ENCODE measurements at regions not wholly inside any gene's neighbourhood (a gene's known extent, or its start where the extent isn't known, plus 50 kb on each side); places are given as distances from the start of the nearest gene placed in this dataset.
"Not testable (repeated sequence)": the region's sequence is repeated elsewhere in the genome, so short reads cannot be mapped to it uniquely, and the experiment has no call there.

DNA sequence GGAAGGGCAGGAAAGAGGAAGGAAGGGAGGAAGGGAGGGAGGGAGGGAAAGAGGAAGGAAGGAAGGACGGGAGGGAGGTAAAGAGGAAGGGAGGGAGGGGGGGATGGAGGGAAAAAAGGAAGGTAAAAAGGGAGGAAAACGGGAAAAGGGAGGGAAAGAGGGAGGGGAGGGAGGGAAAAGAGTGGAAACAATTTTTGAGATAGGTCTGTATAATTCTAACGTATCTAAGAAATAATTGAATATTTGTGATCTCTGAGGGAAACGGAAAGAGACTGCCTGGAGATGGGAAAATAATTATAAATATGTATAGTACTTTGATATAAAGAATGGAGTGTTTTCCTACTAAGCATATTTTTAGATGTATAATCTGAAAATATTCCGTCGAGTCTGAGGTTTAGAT, 158.2 kb upstream of the FOXK1 start:
- H3K36me3 ChIP-seq: no peaks in the 10 kb centered on the region
- no peaks in the 10 kb centered on the region for H3K4me1 ChIP-seq (ENCODE audit: control insufficient read depth in 1 of 2, insufficient read depth in 1 of 2, low read depth in 1 of 2, low read length in 1 of 2)
- H3K27me3 ChIP-seq: no peaks in the 10 kb centered on the region
- H3K9me3 ChIP-seq: no peaks in the 10 kb centered on the region
- H3K4me3 ChIP-seq (ENCODE audit: low read depth in 1 of 2, low read length in 1 of 2): no peak overlapping the region
- H3K27ac ChIP-seq: no peak overlapping the region
- TF ChIP-seq, protein P1, sequence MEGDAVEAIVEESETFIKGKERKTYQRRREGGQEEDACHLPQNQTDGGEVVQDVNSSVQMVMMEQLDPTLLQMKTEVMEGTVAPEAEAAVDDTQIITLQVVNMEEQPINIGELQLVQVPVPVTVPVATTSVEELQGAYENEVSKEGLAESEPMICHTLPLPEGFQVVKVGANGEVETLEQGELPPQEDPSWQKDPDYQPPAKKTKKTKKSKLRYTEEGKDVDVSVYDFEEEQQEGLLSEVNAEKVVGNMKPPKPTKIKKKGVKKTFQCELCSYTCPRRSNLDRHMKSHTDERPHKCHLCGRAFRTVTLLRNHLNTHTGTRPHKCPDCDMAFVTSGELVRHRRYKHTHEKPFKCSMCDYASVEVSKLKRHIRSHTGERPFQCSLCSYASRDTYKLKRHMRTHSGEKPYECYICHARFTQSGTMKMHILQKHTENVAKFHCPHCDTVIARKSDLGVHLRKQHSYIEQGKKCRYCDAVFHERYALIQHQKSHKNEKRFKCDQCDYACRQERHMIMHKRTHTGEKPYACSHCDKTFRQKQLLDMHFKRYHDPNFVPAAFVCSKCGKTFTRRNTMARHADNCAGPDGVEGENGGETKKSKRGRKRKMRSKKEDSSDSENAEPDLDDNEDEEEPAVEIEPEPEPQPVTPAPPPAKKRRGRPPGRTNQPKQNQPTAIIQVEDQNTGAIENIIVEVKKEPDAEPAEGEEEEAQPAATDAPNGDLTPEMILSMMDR (IDR thresholded peaks at IDR 0.05): no peak

DNA sequence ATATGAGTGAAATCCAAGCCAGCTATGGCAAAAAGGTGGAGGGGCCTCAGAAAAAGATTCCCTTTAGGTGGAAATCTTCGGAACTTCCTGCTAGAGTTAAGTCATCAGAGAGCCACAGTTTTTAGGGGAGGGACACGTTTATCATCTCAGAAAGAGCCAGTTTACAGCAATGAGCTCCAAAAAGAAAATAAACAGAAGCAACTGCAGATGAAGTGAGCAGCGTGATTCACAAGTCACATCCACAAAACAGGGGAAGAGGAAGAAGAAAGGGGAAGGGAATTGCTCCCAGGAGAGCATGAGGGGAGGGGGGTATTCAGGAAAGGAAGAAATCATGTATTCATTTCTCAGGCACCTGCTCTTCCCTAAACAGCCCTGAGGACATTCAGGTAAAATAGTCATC, 156.2 kb upstream of the FOXK1 start:
- no peak overlapping the region for H3K27ac ChIP-seq
- H3K36me3 ChIP-seq: no peaks in the 10 kb centered on the region
- TF ChIP-seq, protein P1 (IDR thresholded peaks at IDR 0.05): no peak
- H3K4me3 ChIP-seq (ENCODE audit: low read depth in 1 of 2, low read length in 1 of 2): no peak overlapping the region
- no peaks in the 10 kb centered on the region for H3K9me3 ChIP-seq
- no peaks in the 10 kb centered on the region for H3K4me1 ChIP-seq (ENCODE audit: control insufficient read depth in 1 of 2, insufficient read depth in 1 of 2, low read depth in 1 of 2, low read length in 1 of 2)
- H3K27me3 ChIP-seq: no peaks in the 10 kb centered on the region

DNA sequence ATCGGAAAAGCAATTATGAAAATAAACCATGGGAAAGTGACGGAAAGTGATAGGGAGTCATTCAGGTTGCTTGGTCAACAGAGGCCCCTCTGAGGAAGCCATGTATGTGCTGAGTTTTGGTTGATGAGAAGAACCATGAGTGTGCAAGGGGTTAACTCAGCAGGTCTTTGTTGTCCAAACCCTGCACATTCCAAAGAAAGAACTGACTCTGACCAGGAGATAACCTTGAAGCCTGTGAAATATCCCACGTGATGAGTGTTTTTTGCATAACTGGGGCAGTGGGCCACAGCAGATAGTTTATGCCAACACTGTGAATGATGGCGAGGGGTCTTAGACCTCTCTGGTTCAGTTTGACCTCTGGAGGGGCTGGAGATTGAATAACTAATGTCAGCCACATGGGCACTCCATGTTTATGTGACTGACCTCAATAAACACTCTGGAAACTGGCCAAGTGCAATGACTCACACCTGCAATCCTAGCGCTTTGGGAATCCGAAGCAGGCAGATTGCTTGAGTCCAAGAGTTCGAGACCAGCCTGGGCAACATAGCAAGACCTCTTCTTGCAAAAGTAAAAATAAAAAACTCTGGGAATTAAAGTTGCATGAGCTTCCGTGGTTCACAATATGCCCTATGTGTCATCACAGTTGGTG, 154.0 kb upstream of the FOXK1 start:
- Histone ChIP-seq H3K36me3 (no peaks in the 10 kb centered on the region), H3K27ac (no peak overlapping the region), H3K9me3 (no peaks in the 10 kb centered on the region), H3K27me3 (no peaks in the 10 kb centered on the region), H3K4me1 (ENCODE audit: control insufficient read depth in 1 of 2, insufficient read depth in 1 of 2, low read depth in 1 of 2, low read length in 1 of 2) (no peaks in the 10 kb centered on the region), H3K4me3 (ENCODE audit: low read depth in 1 of 2, low read length in 1 of 2) (no peak overlapping the region)
- TF ChIP-seq, protein P1 (IDR thresholded peaks at IDR 0.05): no peak

DNA sequence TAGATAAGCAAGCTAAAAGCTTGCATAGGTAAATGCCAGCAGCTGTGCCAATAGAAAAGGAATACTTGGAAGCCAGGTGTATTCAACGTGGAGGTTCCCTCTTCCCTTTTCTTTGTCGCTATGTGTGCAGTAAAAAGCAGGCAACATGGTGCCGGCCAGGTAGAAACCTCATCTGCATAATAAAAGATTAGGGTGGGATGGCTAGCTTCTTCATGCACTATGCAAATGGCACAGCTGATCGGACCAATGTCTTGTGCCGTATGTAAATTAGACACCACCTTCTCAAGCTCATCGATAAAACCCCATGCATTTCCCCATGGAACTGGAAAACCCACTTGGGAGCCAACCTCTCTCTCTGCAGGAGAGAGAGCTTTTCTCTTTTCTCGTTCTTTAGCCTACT, 150.9 kb upstream of the FOXK1 start:
- Histone ChIP-seq H3K36me3 (no peaks in the 10 kb centered on the region), H3K27ac (no peak overlapping the region), H3K4me1 (ENCODE audit: control insufficient read depth in 1 of 2, insufficient read depth in 1 of 2, low read depth in 1 of 2, low read length in 1 of 2) (no peaks in the 10 kb centered on the region), H3K27me3 (no peaks in the 10 kb centered on the region), H3K9me3 (no peaks in the 10 kb centered on the region), H3K4me3 (ENCODE audit: low read depth in 1 of 2, low read length in 1 of 2) (no peak overlapping the region)
- TF ChIP-seq, protein P1 (IDR thresholded peaks at IDR 0.05): no peak

DNA sequence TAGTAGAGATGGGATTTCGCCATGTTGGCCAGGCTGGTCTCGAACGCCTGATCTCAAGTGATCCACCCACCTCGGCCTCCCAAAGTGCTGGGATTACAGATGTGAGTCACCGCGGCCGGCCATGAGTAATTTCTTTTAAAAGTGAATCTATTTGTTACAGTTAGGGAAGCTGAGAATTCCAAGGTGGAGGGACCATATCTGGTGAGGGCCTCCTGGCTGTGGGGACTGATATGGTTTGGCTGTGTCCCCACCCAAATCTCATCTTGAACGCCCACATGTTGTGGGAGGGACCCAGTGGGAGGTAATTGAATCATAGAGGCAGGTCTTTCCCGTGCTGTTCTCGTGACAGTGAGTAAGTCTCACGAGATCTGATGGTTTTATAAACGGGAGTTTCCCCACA, 148.8 kb upstream of the FOXK1 start:
- not testable (repeated sequence) for H3K4me3 ChIP-seq (ENCODE audit: low read depth in 1 of 2, low read length in 1 of 2); H3K27ac ChIP-seq; H3K4me1 ChIP-seq (ENCODE audit: control insufficient read depth in 1 of 2, insufficient read depth in 1 of 2, low read depth in 1 of 2, low read length in 1 of 2); H3K36me3 ChIP-seq; H3K9me3 ChIP-seq; H3K27me3 ChIP-seq

DNA sequence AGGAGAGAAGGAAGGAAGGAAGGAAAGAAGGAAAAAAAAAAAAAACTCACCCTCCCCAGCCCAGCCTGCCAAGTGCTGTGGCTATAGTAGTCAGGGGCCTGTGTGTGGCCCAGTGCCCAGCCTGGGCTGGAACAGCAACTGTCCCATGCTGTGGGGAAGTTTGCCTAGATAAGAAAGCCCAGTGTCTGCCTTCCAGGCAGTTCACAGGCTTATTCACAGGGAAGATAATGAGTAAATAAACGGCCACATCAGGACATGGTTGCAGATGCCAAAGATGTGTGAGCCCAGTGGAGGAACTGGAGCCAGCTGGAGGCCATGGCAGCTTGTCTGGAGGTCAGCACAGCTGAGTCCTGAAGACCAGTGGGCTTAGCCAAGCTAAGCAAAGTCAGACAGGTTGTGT, 132.4 kb upstream of the FOXK1 start:
- H3K4me1 ChIP-seq (ENCODE audit: control insufficient read depth in 1 of 2, insufficient read depth in 1 of 2, low read depth in 1 of 2, low read length in 1 of 2): no peaks in the 10 kb centered on the region
- H3K27ac ChIP-seq: no peak overlapping the region
- no peaks in the 10 kb centered on the region for H3K36me3 ChIP-seq
- H3K4me3 ChIP-seq (ENCODE audit: low read depth in 1 of 2, low read length in 1 of 2): no peak overlapping the region
- no peaks in the 10 kb centered on the region for H3K9me3 ChIP-seq
- no peaks in the 10 kb centered on the region for H3K27me3 ChIP-seq
- TF ChIP-seq, protein P1 (IDR thresholded peaks at IDR 0.05): no peak

Data from neutrophil (primary cell).